ENCODE measurements at regions not wholly inside any gene's neighbourhood (a gene's known extent, or its start where the extent isn't known, plus 50 kb on each side); places are given as distances from the start of the nearest gene placed in this dataset.

- no peaks in the 10 kb centered on the region for H3K36me3 Mint-ChIP-seq (ENCODE audit: low read depth)
- no peak overlapping the region for H3K4me3 Mint-ChIP-seq
- ATAC-seq (no peak), DNase-seq (no peak)
- no peaks in the 10 kb centered on the region for H3K4me1 Mint-ChIP-seq (ENCODE audit: low read depth)
- ChIA-PET POLR2A (interaction anchor here (1.0 kb wide), 1 partner anchor 32 kb away, joined by 3 read pairs; no protein-coding TSS in a partner anchor), CTCF (no interaction called here)
- H3K27ac Mint-ChIP-seq: no peak overlapping the region
- H3K27me3 Mint-ChIP-seq (ENCODE audit: low read depth): peaks cover 7% of the 10 kb centered on the region
- H3K9me3 Mint-ChIP-seq (ENCODE audit: insufficient read depth): no peaks in the 10 kb centered on the region
These were observed 197.8 kb upstream of the GALNT2 start for GRCh38 chr1:229869240-229869639.

- Mint-ChIP-seq H3K36me3 (ENCODE audit: low read depth) (no peaks in the 10 kb centered on the region), H3K4me3 (no peak overlapping the region), H3K27ac (no peak overlapping the region), H3K27me3 (ENCODE audit: low read depth) (peaks cover 7% of the 10 kb centered on the region), H3K9me3 (ENCODE audit: insufficient read depth) (no peaks in the 10 kb centered on the region), H3K4me1 (ENCODE audit: low read depth) (no peaks in the 10 kb centered on the region)
- ATAC-seq: no peak
- ChIA-PET POLR2A (no interaction called here), CTCF (no interaction called here)
- DNase-seq: no peak
These were observed 197.4 kb upstream of the GALNT2 start for GRCh38 chr1:229869687-229870086.

GRCh38 chr1:229870381-229870780 is 196.7 kb upstream of the GALNT2 start:
- no peak overlapping the region for H3K27ac Mint-ChIP-seq
- POLR2A ChIA-PET: no interaction called here
- no peak for ATAC-seq

GRCh38 chr1:229871078-229871676 is 195.9 kb upstream of the GALNT2 start:
- H3K36me3 Mint-ChIP-seq (ENCODE audit: low read depth): no peaks in the 10 kb centered on the region
- DNase-seq (no peak), ATAC-seq (no peak)
- no peak overlapping the region for H3K4me3 Mint-ChIP-seq
- no peaks in the 10 kb centered on the region for H3K4me1 Mint-ChIP-seq (ENCODE audit: low read depth)
- H3K27ac Mint-ChIP-seq: no peak overlapping the region
- peaks cover 8% of the 10 kb centered on the region for H3K27me3 Mint-ChIP-seq (ENCODE audit: low read depth)
- CTCF ChIA-PET: interaction anchor here (1.3 kb wide), 1 partner anchor 210 kb away, joined by 3 read pairs; no protein-coding TSS in a partner anchor
- no peaks in the 10 kb centered on the region for H3K9me3 Mint-ChIP-seq (ENCODE audit: insufficient read depth)
- POLR2A ChIA-PET: interaction anchor here (0.7 kb wide), 1 partner anchor 256 kb away, joined by 3 read pairs; no protein-coding TSS in a partner anchor

More at GRCh38 chr1:229870381-229870780, 196.7 kb upstream of the GALNT2 start:
- no peaks in the 10 kb centered on the region for H3K4me1 Mint-ChIP-seq (ENCODE audit: low read depth)
- no peaks in the 10 kb centered on the region for H3K36me3 Mint-ChIP-seq (ENCODE audit: low read depth)
- DNase-seq: no peak
- H3K27me3 Mint-ChIP-seq (ENCODE audit: low read depth): peaks cover 7% of the 10 kb centered on the region
- no peak overlapping the region for H3K4me3 Mint-ChIP-seq
- H3K9me3 Mint-ChIP-seq (ENCODE audit: insufficient read depth): no peaks in the 10 kb centered on the region
- CTCF ChIA-PET: no interaction called here

- H3K27ac Mint-ChIP-seq: no peak overlapping the region
- no peaks in the 10 kb centered on the region for H3K9me3 Mint-ChIP-seq (ENCODE audit: insufficient read depth)
- ATAC-seq (no peak), DNase-seq (no peak)
- ChIA-PET POLR2A (no interaction called here), CTCF (no interaction called here)
- H3K4me3 Mint-ChIP-seq: no peak overlapping the region
- peaks cover 17% of the 10 kb centered on the region for H3K27me3 Mint-ChIP-seq (ENCODE audit: low read depth)
- no peaks in the 10 kb centered on the region for H3K36me3 Mint-ChIP-seq (ENCODE audit: low read depth)
- no peaks in the 10 kb centered on the region for H3K4me1 Mint-ChIP-seq (ENCODE audit: low read depth)
These were observed 192.9 kb upstream of the GALNT2 start for GRCh38 chr1:229874136-229874535.

- Mint-ChIP-seq H3K9me3 (ENCODE audit: insufficient read depth) (no peaks in the 10 kb centered on the region), H3K4me1 (ENCODE audit: low read depth) (no peaks in the 10 kb centered on the region), H3K27me3 (ENCODE audit: low read depth) (peaks cover 14% of the 10 kb centered on the region), H3K36me3 (ENCODE audit: low read depth) (no peaks in the 10 kb centered on the region), H3K27ac (no peak overlapping the region), H3K4me3 (no peak overlapping the region)
- ChIA-PET POLR2A (no interaction called here), CTCF (no interaction called here)
- DNase-seq: no peak
- ATAC-seq: no peak
These were observed 192.4 kb upstream of the GALNT2 start for GRCh38 chr1:229874609-229875008.

GRCh38 chr1:229875086-229875485 is 192.0 kb upstream of the GALNT2 start:
- CTCF ChIA-PET: no interaction called here
- no peak for ATAC-seq
- no peak overlapping the region for H3K27ac Mint-ChIP-seq

GRCh38 chr1:229879746-229880145 is 187.3 kb upstream of the GALNT2 start:
- H3K27ac Mint-ChIP-seq: no peak overlapping the region
- H3K9me3 Mint-ChIP-seq (ENCODE audit: insufficient read depth): no peaks in the 10 kb centered on the region
- no peaks in the 10 kb centered on the region for H3K4me1 Mint-ChIP-seq (ENCODE audit: low read depth)
- ATAC-seq (no peak), DNase-seq (no peak)
- POLR2A ChIA-PET: no interaction called here
- H3K27me3 Mint-ChIP-seq (ENCODE audit: low read depth): peaks cover 15% of the 10 kb centered on the region
- no peak overlapping the region for H3K4me3 Mint-ChIP-seq
- CTCF ChIA-PET: no interaction called here
- no peaks in the 10 kb centered on the region for H3K36me3 Mint-ChIP-seq (ENCODE audit: low read depth)

More at GRCh38 chr1:229875086-229875485, 192.0 kb upstream of the GALNT2 start:
- Mint-ChIP-seq H3K9me3 (ENCODE audit: insufficient read depth) (no peaks in the 10 kb centered on the region), H3K4me1 (ENCODE audit: low read depth) (no peaks in the 10 kb centered on the region), H3K27me3 (ENCODE audit: low read depth) (peaks cover 13% of the 10 kb centered on the region), H3K4me3 (no peak overlapping the region), H3K36me3 (ENCODE audit: low read depth) (no peaks in the 10 kb centered on the region)
- POLR2A ChIA-PET: no interaction called here
- no peak for DNase-seq

- POLR2A ChIA-PET: no interaction called here
- H3K36me3 Mint-ChIP-seq (ENCODE audit: low read depth): no peaks in the 10 kb centered on the region
- no peak overlapping the region for H3K4me3 Mint-ChIP-seq
- CTCF ChIA-PET: interaction anchor here (1.4 kb wide), 1 partner anchor 21 kb away, joined by 4 read pairs; no protein-coding TSS in a partner anchor
- peaks cover 15% of the 10 kb centered on the region for H3K27me3 Mint-ChIP-seq (ENCODE audit: low read depth)
- no peak for ATAC-seq
- DNase-seq: no peak
- H3K9me3 Mint-ChIP-seq (ENCODE audit: insufficient read depth): no peaks in the 10 kb centered on the region
- H3K4me1 Mint-ChIP-seq (ENCODE audit: low read depth): no peaks in the 10 kb centered on the region
- no peak overlapping the region for H3K27ac Mint-ChIP-seq
These were observed 186.5 kb upstream of the GALNT2 start for GRCh38 chr1:229880271-229881170.

- Mint-ChIP-seq H3K27ac (no peak overlapping the region), H3K9me3 (ENCODE audit: insufficient read depth) (no peaks in the 10 kb centered on the region), H3K4me3 (no peak overlapping the region), H3K27me3 (ENCODE audit: low read depth) (peaks cover 11% of the 10 kb centered on the region), H3K4me1 (ENCODE audit: low read depth) (no peaks in the 10 kb centered on the region), H3K36me3 (ENCODE audit: low read depth) (no peaks in the 10 kb centered on the region)
- DNase-seq (no peak), ATAC-seq (no peak)
- CTCF ChIA-PET: no interaction called here
- POLR2A ChIA-PET: no interaction called here
These were observed 184.4 kb upstream of the GALNT2 start for GRCh38 chr1:229882621-229883020.

GRCh38 chr1:229883504-229884200 is 183.4 kb upstream of the GALNT2 start:
- H3K36me3 Mint-ChIP-seq (ENCODE audit: low read depth): no peaks in the 10 kb centered on the region
- CTCF ChIA-PET: no interaction called here
- H3K9me3 Mint-ChIP-seq (ENCODE audit: insufficient read depth): no peaks in the 10 kb centered on the region
- ATAC-seq: no peak
- H3K4me1 Mint-ChIP-seq (ENCODE audit: low read depth): no peaks in the 10 kb centered on the region
- peaks cover 7% of the 10 kb centered on the region for H3K27me3 Mint-ChIP-seq (ENCODE audit: low read depth)
- no peak overlapping the region for H3K27ac Mint-ChIP-seq
- peak; percentile 12 for DNase-seq
- POLR2A ChIA-PET: no interaction called here
- H3K4me3 Mint-ChIP-seq: no peak overlapping the region

- ATAC-seq (no peak), DNase-seq (peak; percentile 18)
- CTCF ChIA-PET: no interaction called here
- H3K9me3 Mint-ChIP-seq (ENCODE audit: insufficient read depth): no peaks in the 10 kb centered on the region
- H3K4me1 Mint-ChIP-seq (ENCODE audit: low read depth): no peaks in the 10 kb centered on the region
- no peaks in the 10 kb centered on the region for H3K36me3 Mint-ChIP-seq (ENCODE audit: low read depth)
- H3K4me3 Mint-ChIP-seq: no peak overlapping the region
- no peak overlapping the region for H3K27ac Mint-ChIP-seq
- POLR2A ChIA-PET: no interaction called here
- peaks cover 4% of the 10 kb centered on the region for H3K27me3 Mint-ChIP-seq (ENCODE audit: low read depth)
These were observed 182.3 kb upstream of the GALNT2 start for GRCh38 chr1:229884765-229885164.

Data from activated CD8-positive, alpha-beta T cell treated with anti-CD3 and anti-CD28 coated beads, Interleukin-2, amount 10 ng/mL, durations not matched to agents 7 days and 5 days (primary cell).